ENCODE measurements at regions not wholly inside any gene's neighbourhood (a gene's known extent, or its start where the extent isn't known, plus 50 kb on each side); places are given as distances from the start of the nearest gene placed in this dataset.
"Not testable (repeated sequence)": the region's sequence is repeated elsewhere in the genome, so short reads cannot be mapped to it uniquely, and the experiment has no call there.

GRCh38 chr1:227406332-227406731 lies 88.0 kb upstream of the CDC42BPA start:
- not testable (repeated sequence) for TF ChIP-seq CTCF (IDR thresholded peaks at IDR 0.05; ENCODE audit: extremely low read depth in 1 of 2, insufficient read depth in 1 of 2, low read depth in 1 of 2, low read length in 2 of 2); POLR2A (IDR thresholded peaks at IDR 0.05; ENCODE audit: low read depth, low read length); MAX (IDR thresholded peaks at IDR 0.05; ENCODE audit: insufficient read depth, insufficient read length); POLR2AphosphoS5 (IDR thresholded peaks at IDR 0.05; ENCODE audit: insufficient read depth, low read depth, low read length); JUN (IDR thresholded peaks at IDR 0.05; ENCODE audit: borderline replicate concordance, insufficient read depth, insufficient read length, low read depth); FOS (IDR thresholded peaks at IDR 0.05; ENCODE audit: borderline replicate concordance, insufficient read depth, low read length); EZH2 (IDR thresholded peaks at IDR 0.05; ENCODE audit: borderline replicate concordance, low read depth, low read length, severe bottlenecking)

Data from endothelial cell of umbilical vein (primary cell).